NCI-H146 (cell line): ENCODE measurements at regions not wholly inside any gene's neighbourhood (a gene's known extent, or its start where the extent isn't known, plus 50 kb on each side); places are given as distances from the start of the nearest gene placed in this dataset.

ENCODE experiments used
- DNase-seq: peaks from one replicate; lab custom pipeline; 2025; lab: John Stamatoyannopoulos, UW

DNA sequence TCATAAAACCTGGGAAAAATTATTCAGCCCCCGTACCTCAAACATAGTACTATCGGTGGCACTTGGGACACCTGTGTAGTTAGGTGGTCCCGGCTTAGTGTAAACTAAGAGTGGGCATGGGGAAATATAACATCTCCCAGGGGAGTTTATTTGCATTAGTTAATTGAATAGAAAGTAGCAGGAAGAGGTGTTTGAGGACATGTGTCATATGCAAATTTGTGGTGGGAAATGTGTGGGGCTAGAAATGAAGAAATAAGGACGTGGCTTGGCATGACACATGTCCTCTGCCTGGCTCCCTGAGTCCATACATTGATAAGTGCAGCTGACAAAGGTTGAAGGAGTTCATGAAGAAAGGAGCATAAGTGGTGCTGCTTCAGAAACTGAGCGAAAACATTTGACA is 483.6 kb downstream of the SH2D1A start:
- DNase-seq = no peak

GRCh38 chrX:124836786-124837185 is 482.9 kb upstream of the TEX13C start:
- no peak for DNase-seq

DNA sequence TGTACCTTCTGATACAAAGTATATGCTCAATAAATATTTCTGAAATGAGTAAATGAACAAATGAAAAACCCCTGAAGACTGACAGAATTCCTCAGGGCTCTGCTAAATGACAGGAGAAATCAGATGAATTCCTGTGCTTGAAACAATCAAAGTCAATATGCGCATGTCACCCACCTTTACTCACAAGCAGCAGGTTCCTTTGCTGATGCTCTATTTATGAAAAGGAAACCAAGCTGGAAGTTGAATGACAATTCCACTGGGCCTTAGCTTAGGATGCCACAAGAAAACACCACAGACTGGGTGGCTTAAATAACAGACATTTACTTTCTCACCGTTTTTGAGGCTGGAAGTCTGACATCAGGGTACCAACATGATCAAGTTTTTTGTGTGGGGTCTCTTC is 477.5 kb upstream of the TEX13C start:
- DNase-seq = no peak

- DNase-seq = no peak
Observed at GRCh38 chrX:124860736-124861135, 458.9 kb upstream of the TEX13C start.

GRCh38 chrX:124862301-124862700 is 457.4 kb upstream of the TEX13C start:
- DNase-seq = no peak

DNA sequence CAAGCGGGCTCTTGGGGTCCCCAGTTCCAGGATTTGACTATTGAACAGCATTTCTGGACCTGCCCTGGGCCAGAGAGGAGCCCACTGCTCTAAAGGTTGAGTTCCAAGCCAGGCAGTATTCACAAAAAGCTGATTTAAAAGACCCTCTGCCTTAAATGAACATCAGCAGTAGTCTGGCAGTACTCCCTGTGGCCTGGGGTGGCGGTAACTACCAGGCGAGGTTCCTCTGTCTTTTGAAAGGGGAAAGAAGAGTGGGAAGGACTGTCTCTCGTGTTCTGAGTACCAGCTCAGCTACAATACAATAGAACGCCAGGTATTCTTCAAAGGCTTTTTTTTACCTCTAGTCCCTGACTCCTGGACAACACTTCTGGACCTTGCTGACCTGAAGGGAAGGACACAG is 456.4 kb upstream of the TEX13C start:
- DNase-seq = no peak

DNA sequence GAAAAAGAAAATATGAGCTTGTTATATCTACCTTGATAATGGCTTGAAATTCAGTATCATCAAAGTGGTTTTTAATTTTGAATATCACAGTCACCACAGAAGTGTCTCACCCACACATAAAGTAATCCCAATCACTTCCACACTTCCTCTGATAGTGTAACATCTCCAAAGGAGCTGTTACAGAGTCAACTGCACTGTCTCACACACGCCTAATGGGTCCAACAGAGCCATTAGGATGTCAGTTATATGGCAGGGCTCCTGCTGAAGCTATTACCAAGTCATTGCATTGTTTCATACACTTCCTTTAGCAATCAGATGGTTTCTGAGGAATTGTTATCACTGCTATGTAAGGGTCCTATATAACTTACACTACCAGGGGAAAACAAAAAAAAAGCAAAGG is 432.1 kb upstream of the TEX13C start:
- no peak for DNase-seq

- peak; percentile 57 for DNase-seq
Observed at GRCh38 chrX:124895947-124896346, 423.7 kb upstream of the TEX13C start.

DNA sequence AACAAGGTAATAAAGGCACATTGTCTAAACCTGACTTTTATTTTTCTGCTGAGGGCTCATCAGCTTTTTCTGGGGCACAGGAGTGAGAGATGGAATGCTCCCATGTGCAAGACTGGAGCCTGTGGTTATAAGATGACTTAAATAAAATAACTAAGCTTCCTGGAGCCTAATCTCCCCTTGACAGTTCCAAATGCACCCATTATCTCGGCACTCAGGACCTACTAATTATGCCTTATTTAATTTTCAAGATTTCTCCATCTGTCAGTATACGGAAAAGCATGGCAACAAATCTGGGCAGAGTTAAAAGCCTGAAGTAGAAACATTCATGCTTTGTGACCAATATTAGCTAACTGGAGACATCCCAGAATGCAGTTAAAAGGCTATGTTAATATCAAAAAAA is 416.7 kb upstream of the TEX13C start:
- no peak for DNase-seq

- DNase-seq = no peak
Observed at GRCh38 chrX:124910611-124911010, 409.1 kb upstream of the TEX13C start.

- no peak for DNase-seq
Observed at GRCh38 chrX:124917011-124917410, 402.7 kb upstream of the TEX13C start.

DNA sequence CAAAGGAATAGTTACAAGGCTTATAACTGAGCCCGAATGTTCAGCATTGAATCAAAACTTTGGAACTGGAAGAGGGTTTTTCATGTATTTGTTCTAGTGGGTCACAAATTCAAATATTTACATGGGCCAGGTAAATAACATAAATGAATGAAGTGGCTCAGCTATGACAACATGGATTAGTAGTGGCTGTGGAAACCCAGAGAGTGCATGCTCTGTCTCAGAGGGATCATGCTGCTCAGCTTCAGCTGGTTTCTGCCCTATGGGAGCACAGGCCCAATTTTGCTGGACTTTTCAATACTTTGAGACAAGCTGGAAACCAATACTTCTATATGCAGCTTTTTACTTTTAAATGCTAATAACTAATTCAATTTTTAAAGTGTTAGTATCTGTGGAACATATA is 394.0 kb upstream of the TEX13C start:
- no peak for DNase-seq

DNA sequence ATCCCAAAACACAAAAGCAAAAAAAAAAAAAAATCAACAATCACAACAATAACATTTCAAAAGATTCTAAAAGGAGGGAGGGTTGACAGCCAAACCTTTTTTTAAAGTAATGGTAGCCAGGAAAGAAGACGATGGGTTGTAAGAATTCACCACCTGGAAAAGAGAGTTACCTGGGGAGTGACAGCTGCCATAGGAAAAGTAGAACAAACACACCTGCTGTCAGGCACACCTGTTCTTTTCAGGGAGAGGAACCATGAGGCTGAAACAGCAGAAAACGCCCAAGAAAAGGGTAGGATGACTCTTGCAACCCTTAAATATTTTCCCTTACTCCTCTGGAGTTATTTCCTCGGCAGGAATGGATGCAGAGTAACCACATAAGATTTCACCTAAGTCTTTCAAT is 388.4 kb upstream of the TEX13C start:
- DNase-seq = peak; percentile 96

DNA sequence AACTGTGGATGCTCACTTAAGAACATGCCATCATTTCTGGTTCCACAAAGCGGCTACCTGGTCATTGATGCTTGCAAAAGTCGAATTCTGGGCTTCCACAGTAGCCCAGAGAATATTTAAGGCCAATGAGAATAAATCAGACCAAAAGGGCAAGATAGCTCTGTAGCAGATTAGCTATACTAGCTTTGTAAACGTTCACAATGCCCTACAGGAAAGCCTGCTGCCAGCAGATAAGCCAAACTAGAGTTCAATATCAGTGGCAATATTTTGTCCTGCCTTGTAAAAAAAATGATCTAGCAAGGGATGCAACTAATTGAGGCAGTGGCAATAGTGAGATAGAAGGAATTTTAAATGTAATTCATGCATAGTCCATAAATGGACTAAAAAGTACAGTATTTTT is 387.7 kb upstream of the TEX13C start:
- DNase-seq = peak; percentile 67

DNA sequence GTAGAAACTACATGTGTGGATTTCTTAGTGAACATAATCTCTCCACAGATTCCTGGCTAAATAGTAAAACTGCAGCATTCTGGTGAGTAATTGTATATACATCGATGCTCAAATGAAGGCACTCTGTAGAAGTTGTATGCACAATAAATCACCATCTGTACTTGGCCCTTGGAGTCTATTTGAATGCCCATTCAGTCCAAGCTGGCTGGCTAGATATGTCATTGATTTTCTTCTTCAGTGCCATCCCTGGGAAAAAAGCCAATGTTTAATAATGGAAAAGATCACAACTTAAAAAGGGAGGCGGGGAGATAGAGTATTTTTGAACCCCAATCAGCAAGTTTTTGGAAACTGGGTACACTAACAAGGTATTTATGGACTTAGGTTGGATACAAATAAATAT is 381.0 kb upstream of the TEX13C start:
- DNase-seq = peak; percentile 12

DNA sequence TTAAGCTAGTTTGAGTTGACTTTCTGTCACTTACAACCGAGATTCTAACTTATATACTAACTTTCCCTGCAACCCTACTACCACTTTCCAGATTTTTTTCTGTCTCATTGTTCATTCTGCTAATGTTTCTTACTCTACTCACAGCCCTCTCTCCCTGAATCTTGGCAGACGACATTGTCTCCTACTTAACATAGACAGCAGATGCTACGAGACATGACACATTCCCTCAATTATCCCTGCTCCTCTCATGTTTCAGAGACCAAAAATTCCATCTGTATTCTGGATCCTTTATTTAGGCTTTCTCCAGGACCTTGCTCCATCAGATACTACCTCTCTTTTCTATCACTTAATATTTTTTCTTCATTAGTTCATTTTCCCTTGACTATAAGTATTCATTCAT is 379.1 kb upstream of the TEX13C start:
- no peak for DNase-seq

DNA sequence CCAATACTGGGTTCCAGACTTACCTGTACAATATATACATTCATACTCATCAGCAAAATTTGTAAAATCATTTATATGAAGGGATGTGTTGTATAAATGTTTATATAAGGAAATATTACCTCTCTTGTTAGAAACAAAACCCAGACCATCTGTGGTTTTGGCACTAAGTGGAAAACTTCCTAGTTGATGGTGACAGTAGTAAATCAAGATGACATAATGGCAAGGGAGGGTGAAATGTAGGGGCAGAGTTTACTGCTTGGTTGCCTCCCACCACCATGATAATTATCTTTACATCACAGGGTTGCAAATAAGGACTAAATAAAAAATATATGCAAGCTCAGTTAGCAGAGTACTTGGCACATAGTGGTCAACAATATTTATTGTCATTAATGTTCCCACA is 365.3 kb upstream of the TEX13C start:
- DNase-seq = no peak

DNA sequence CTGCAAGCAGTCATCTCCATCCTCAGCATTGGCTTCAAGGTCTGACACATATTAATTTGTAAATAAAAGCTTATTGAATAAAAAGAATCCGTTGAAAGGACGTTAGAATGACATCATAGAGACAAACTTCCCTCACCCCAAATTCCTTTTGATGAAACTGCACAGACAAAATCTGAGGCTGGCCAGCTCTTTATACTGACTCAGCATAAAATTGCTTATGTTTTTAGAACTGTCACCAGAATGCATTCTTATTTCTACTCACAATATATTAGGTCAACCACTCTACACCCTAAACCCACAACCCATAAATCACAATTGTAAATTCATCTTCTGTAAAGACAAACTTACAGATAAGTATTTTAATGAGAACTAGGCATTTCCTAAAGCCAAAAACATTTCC is 359.2 kb upstream of the TEX13C start:
- no peak for DNase-seq

GRCh38 chrX:124963717-124964116 is 356.0 kb upstream of the TEX13C start, which contains the start of gene TENM1:
TENM1 (minus strand) TSS chrX:124963817.
- DNase-seq = no peak

- no peak for DNase-seq
Observed at GRCh38 chrX:124975456-124975855, 344.2 kb upstream of the TEX13C start.

DNA sequence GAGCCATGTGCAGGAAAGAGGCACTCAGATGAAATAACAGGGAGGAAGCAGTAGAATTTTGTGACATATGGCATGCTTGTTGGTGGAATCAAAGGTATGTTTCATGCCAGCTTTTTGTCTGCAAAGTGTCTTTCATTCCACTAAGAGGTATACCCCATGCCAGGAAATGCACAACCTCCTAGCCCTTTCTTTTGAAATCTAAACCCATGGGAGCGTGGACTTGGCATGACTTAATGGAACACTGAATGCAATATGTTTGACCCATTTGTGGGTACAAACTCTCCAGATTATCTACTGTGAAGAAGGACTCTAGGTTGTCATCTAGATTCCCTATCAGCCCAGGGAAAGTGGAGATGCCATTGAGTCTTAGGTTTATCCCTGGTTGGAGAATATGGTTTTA is 338.3 kb upstream of the TEX13C start:
- DNase-seq = no peak

- DNase-seq = no peak
Observed at GRCh38 chrX:124984140-124984813, 335.4 kb upstream of the TEX13C start.

- DNase-seq = no peak
Observed at GRCh38 chrX:124986284-124986683, 333.4 kb upstream of the TEX13C start.

DNA sequence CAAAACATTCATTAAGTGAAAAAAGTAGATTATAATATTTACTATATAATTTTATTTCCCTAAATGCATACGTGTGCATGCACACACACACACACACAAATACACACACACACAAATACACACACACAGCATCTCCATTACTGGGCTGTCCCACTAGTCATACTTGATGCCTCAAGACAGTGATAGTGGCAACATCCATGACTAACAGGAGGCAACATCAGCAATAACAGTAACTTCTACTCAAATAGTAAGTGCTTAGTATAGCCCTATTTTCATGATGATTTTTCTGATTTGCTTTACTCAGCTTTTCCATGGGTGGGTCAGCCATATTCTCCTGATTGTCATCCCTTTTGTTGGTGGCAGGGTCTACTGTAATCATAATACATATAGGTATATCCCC is 325.9 kb upstream of the TEX13C start:
- DNase-seq = no peak

GRCh38 chrX:124994404-124994803 is 325.3 kb upstream of the TEX13C start:
- no peak for DNase-seq
